Nephron (organoid): ENCODE measurements at regions not wholly inside any gene's neighbourhood (a gene's known extent, or its start where the extent isn't known, plus 50 kb on each side); places are given as distances from the start of the nearest gene placed in this dataset.
"Not testable (repeated sequence)": the region's sequence is repeated elsewhere in the genome, so short reads cannot be mapped to it uniquely, and the experiment has no call there.

ENCODE experiments used
- H3K27ac Mint-ChIP-seq, 3 experiments: 2 replicates each; pipeline ENCODE4 v1.8.0; 2020; ENCODE audit warnings: mixed read lengths in 3 of 3, mild to moderate bottlenecking in 2 of 3, moderate library complexity in 1 of 3
- H3K27me3 Mint-ChIP-seq: 2 replicates; pipeline ENCODE4 v1.8.0; 2021; ENCODE audit warnings: low read depth, mild to moderate bottlenecking, moderate library complexity, mixed read lengths
- H3K36me3 Mint-ChIP-seq: 2 replicates; pipeline ENCODE4 v1.8.0; 2020; ENCODE audit warnings: low read depth, mixed read lengths
- H3K4me1 Mint-ChIP-seq: 2 replicates; pipeline ENCODE4 v1.8.0; 2020; ENCODE audit warnings: mixed read lengths
- H3K4me3 Mint-ChIP-seq, 3 experiments: 2 replicates each; pipeline ENCODE4 v1.8.0; 2020; ENCODE audit warnings: mild to moderate bottlenecking in 3 of 3, mixed read lengths in 3 of 3, moderate library complexity in 2 of 3
- H3K9me3 Mint-ChIP-seq: 2 replicates; pipeline ENCODE4 v1.8.0; 2020; ENCODE audit warnings: mixed read lengths
- CTCF ChIP-seq, 3 experiments: fragments of 200-600 bp; sonication (generic); IDR thresholded peaks; one replicate each; pipeline ENCODE4 v1.5.0; 2021; ENCODE audit warnings: antibody characterized with exemption in 3 of 3; ENCODE audit not compliant: unreplicated experiment in 3 of 3

DNA sequence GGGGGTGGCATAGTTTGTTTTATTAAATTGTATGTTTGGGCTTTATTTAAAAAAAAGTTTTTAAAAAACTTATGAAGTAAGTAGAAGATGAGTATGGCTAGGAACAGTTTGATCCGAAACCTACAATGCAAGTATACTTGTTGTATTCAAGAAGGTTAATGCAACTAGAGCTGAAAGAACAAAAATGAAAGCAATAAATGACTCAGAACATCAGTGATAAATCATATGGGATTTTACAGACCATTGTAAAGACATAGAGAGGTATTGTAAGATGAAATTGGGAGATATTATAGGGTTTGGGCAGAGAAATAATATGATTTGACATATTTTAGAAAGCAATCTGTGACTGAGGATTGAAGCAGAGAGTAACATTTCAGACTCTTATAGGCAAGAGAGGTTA, 1135.3 kb downstream of the SLITRK5 start:
- TF ChIP-seq CTCF (IDR thresholded peaks at IDR 0.05; ENCODE audit: unreplicated experiment in 3 of 3): no peak
- Mint-ChIP-seq H3K27ac (no peak overlapping the region), H3K4me3 (no peak overlapping the region), H3K4me1 (no peaks in the 10 kb centered on the region), H3K36me3 (no peaks in the 10 kb centered on the region), H3K9me3 (peaks cover 3% of the 10 kb centered on the region), H3K27me3 (no peaks in the 10 kb centered on the region)

DNA sequence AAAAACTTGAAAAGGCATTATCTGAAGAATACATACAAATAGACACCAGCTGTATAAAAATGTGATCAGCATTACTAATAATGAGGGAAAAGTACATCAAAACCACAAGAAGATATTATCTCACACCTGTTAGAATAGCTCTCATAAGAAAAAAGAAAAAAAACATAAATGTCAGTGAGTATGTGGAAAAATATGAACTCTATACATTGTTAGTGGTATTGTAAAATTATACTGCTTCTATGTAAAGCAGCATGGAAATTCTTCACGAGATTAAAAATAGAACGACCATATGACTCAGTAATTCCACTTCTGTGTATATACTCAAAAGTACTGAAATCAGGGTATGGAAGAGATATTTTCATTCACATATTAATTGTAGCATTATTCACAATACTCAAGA, 1146.4 kb downstream of the SLITRK5 start:
- Mint-ChIP-seq H3K27ac (no peak overlapping the region), H3K4me3 (no peak overlapping the region), H3K27me3 (no peaks in the 10 kb centered on the region), H3K9me3 (peaks cover 7% of the 10 kb centered on the region), H3K4me1 (no peaks in the 10 kb centered on the region), H3K36me3 (no peaks in the 10 kb centered on the region)
- TF ChIP-seq CTCF (IDR thresholded peaks at IDR 0.05; ENCODE audit: unreplicated experiment in 3 of 3): no peak

DNA sequence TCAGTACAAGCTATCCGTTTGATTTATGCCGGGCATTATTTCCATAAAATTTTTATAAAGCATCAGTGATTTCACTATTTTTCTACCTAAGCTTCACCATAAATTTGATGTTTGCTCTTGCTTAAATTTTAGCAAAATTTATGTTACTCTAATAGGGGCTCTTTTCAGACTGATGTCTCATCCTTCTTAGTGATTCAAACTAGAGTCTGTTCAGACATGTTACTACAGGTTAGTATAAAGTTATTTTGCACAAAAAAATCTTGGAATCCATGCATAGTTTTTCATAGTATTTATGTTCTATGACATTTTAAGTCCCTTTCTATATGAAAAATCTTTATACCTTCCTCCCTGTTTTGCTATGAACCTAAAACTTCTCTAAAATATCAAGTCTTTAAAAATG, 1151.9 kb downstream of the SLITRK5 start:
- Mint-ChIP-seq H3K27ac (no peak overlapping the region), H3K4me3 (no peak overlapping the region), H3K27me3 (no peaks in the 10 kb centered on the region), H3K36me3 (no peaks in the 10 kb centered on the region), H3K4me1 (no peaks in the 10 kb centered on the region), H3K9me3 (no peaks in the 10 kb centered on the region)
- TF ChIP-seq CTCF (IDR thresholded peaks at IDR 0.05; ENCODE audit: unreplicated experiment in 3 of 3): no peak

- TF ChIP-seq CTCF (IDR thresholded peaks at IDR 0.05; ENCODE audit: unreplicated experiment in 3 of 3): no peak
- no peak overlapping the region for H3K4me3 Mint-ChIP-seq
- no peaks in the 10 kb centered on the region for H3K4me1 Mint-ChIP-seq
- no peaks in the 10 kb centered on the region for H3K36me3 Mint-ChIP-seq
- H3K9me3 Mint-ChIP-seq: no peaks in the 10 kb centered on the region
- H3K27ac Mint-ChIP-seq: no peak overlapping the region
- H3K27me3 Mint-ChIP-seq: no peaks in the 10 kb centered on the region
These were observed 1153.0 kb downstream of the SLITRK5 start for GRCh38 chr13:88824218-88824617.

GRCh38 chr13:88840085-88840484, 1168.9 kb downstream of the SLITRK5 start:
- TF ChIP-seq CTCF (IDR thresholded peaks at IDR 0.05; ENCODE audit: unreplicated experiment in 3 of 3): no peak
- H3K36me3 Mint-ChIP-seq: no peaks in the 10 kb centered on the region
- H3K27me3 Mint-ChIP-seq: no peaks in the 10 kb centered on the region
- H3K9me3 Mint-ChIP-seq: no peaks in the 10 kb centered on the region
- no peak overlapping the region for H3K4me3 Mint-ChIP-seq
- no peak overlapping the region for H3K27ac Mint-ChIP-seq
- H3K4me1 Mint-ChIP-seq: no peaks in the 10 kb centered on the region

GRCh38 chr13:88852293-88852692, 1181.1 kb downstream of the SLITRK5 start:
- not testable (repeated sequence) for H3K9me3 Mint-ChIP-seq, H3K36me3 Mint-ChIP-seq, H3K4me3 Mint-ChIP-seq, H3K4me1 Mint-ChIP-seq, H3K27me3 Mint-ChIP-seq, H3K27ac Mint-ChIP-seq

GRCh38 chr13:88857256-88857655, 1186.1 kb downstream of the SLITRK5 start:
- no peak for TF ChIP-seq CTCF (IDR thresholded peaks at IDR 0.05; ENCODE audit: unreplicated experiment in 3 of 3)
- H3K4me1 Mint-ChIP-seq: no peaks in the 10 kb centered on the region
- peaks cover 9% of the 10 kb centered on the region for H3K9me3 Mint-ChIP-seq
- H3K27me3 Mint-ChIP-seq: no peaks in the 10 kb centered on the region
- no peaks in the 10 kb centered on the region for H3K36me3 Mint-ChIP-seq
- H3K4me3 Mint-ChIP-seq: no peak overlapping the region
- no peak overlapping the region for H3K27ac Mint-ChIP-seq
